ENCODE measurements at regions not wholly inside any gene's neighbourhood (a gene's known extent, or its start where the extent isn't known, plus 50 kb on each side); places are given as distances from the start of the nearest gene placed in this dataset.

GRCh38 chrX:46204721-46205422, 340.3 kb downstream of the ZNF674 start:
- Histone ChIP-seq H2BK120ac (ENCODE audit: low read depth, low read length) (no peak overlapping the region), H2AFZ (replicated peaks; ENCODE audit: low read length, poor library complexity) (no peak overlapping the region), H3K9me3 (ENCODE audit: control insufficient read depth, insufficient read depth, low read length) (no peaks in the 10 kb centered on the region), H4K8ac (ENCODE audit: low read depth in 2 of 2, low read length in 2 of 2) (no peak overlapping the region), H4K91ac (ENCODE audit: insufficient read depth, low read depth, low read length) (no peak overlapping the region), H3K27me3 (ENCODE audit: control insufficient read depth, insufficient read depth, low read length) (peaks cover 16% of the 10 kb centered on the region), H3K4me1 (ENCODE audit: control insufficient read depth, insufficient read depth, low read length) (no peaks in the 10 kb centered on the region), H4K5ac (ENCODE audit: low read depth, low read length) (no peak overlapping the region), H2BK5ac (ENCODE audit: low read depth, low read length, poor library complexity, severe bottlenecking) (no peak overlapping the region), H3K4me2 (ENCODE audit: low read depth, low read length) (no peak overlapping the region), H2AK5ac (ENCODE audit: low read depth, low read length) (no peak overlapping the region), H3K4me3 (ENCODE audit: insufficient read depth, low read depth, low read length) (no peak overlapping the region), H3K4ac (ENCODE audit: low read depth, low read length) (no peak overlapping the region), H2AK9ac (replicated peaks; ENCODE audit: low read depth, low read length, poor library complexity) (no peak overlapping the region), H3K9ac (ENCODE audit: low read depth, low read length) (no peak overlapping the region), H4K20me1 (ENCODE audit: insufficient read depth, low read length) (no peaks in the 10 kb centered on the region), H3K36me3 (ENCODE audit: control insufficient read depth, insufficient read depth, low read length) (no peaks in the 10 kb centered on the region), H3K14ac (replicated peaks; ENCODE audit: low read depth, low read length) (no peak overlapping the region), H3K18ac (ENCODE audit: low read depth, low read length) (no peak overlapping the region), H3K27ac (ENCODE audit: insufficient read depth, low read length) (no peak overlapping the region), H3K56ac (ENCODE audit: extremely low read depth, insufficient read depth, low read length) (no peak overlapping the region), H2BK15ac (ENCODE audit: low read depth, low read length) (no peak overlapping the region), H2BK20ac (ENCODE audit: low read depth, low read length) (no peak overlapping the region), H3K79me1 (ENCODE audit: low read depth in 1 of 2, low read length in 2 of 2) (no peaks in the 10 kb centered on the region), H3K23ac (ENCODE audit: low read depth, low read length) (no peak overlapping the region), H3K9me1 (ENCODE audit: insufficient read depth, low read length) (no peaks in the 10 kb centered on the region)
- BruUV-seq (replicated peaks): no TSS peak
- ChIA-PET POLR2A (ENCODE audit: unreplicated experiment) (no interaction called here), CTCF (no interaction called here)
- in situ Hi-C loops (cut with MboI; ENCODE audit: low sequenced_read_pairs) (no loop called here), intact Hi-C loops (cut with micrococcal nuclease) (no loop called here), dilution Hi-C loops (cut with HindIII; ENCODE audit: low sequenced_read_pairs, unreplicated experiment) (no loop called here)
- no peak for TF ChIP-seq USF2 (IDR thresholded peaks at IDR 0.05; ENCODE audit: low read depth, low read length)
- TF ChIP-seq POLR2A (IDR thresholded peaks at IDR 0.05; ENCODE audit: low read depth, low read length): no peak
- TF ChIP-seq CHD1 (IDR thresholded peaks at IDR 0.05; ENCODE audit: low read depth, low read length): no peak
- TF ChIP-seq ELK1 (IDR thresholded peaks at IDR 0.05; ENCODE audit: borderline replicate concordance, low read depth, low read length): no peak
- TF ChIP-seq RFX5 (IDR thresholded peaks at IDR 0.05; ENCODE audit: low read depth, low read length): no peak
- TF ChIP-seq MAFK (IDR thresholded peaks at IDR 0.05; ENCODE audit: low read depth, low read length): no peak
- TF ChIP-seq MXI1 (IDR thresholded peaks at IDR 0.05; ENCODE audit: borderline replicate concordance, low read depth, low read length): no peak
- no peak for TF ChIP-seq MAZ (IDR thresholded peaks at IDR 0.05; ENCODE audit: borderline replicate concordance, low read depth, low read length)
- TF ChIP-seq FOS (IDR thresholded peaks at IDR 0.05; ENCODE audit: low read depth, low read length): no peak
- TF ChIP-seq CTCF (conservative IDR thresholded peaks at IDR 0.05; ENCODE audit: low read depth, low read length): no peak
- no peak for TF ChIP-seq CEBPB (IDR thresholded peaks at IDR 0.05; ENCODE audit: low read depth, low read length)
- no peak for TF ChIP-seq NFE2L2 (IDR thresholded peaks at IDR 0.05; ENCODE audit: low read depth, low read length)
- no peak for TF ChIP-seq BHLHE40 (IDR thresholded peaks at IDR 0.05; ENCODE audit: low read depth, low read length)
- no peak for TF ChIP-seq RCOR1 (IDR thresholded peaks at IDR 0.05; ENCODE audit: insufficient replicate concordance, low read length)
- TF ChIP-seq SMC3 (IDR thresholded peaks at IDR 0.05; ENCODE audit: low read depth, low read length): no peak
- TF ChIP-seq RAD21 (IDR thresholded peaks at IDR 0.05; ENCODE audit: low read length): no peak
- no peak for ATAC-seq (ENCODE audit: low read depth)
- no peak for DNase-seq
- no CpG with 5 or more reads among the region's 1 CpG for WGBS, 2 experiments (ENCODE audit: extremely low coverage in 2 of 2, insufficient read length in 1 of 2)

Measured in IMR-90 (cell line).